ENCODE measurements at regions not wholly inside any gene's neighbourhood (a gene's known extent, or its start where the extent isn't known, plus 50 kb on each side); places are given as distances from the start of the nearest gene placed in this dataset.

DNA sequence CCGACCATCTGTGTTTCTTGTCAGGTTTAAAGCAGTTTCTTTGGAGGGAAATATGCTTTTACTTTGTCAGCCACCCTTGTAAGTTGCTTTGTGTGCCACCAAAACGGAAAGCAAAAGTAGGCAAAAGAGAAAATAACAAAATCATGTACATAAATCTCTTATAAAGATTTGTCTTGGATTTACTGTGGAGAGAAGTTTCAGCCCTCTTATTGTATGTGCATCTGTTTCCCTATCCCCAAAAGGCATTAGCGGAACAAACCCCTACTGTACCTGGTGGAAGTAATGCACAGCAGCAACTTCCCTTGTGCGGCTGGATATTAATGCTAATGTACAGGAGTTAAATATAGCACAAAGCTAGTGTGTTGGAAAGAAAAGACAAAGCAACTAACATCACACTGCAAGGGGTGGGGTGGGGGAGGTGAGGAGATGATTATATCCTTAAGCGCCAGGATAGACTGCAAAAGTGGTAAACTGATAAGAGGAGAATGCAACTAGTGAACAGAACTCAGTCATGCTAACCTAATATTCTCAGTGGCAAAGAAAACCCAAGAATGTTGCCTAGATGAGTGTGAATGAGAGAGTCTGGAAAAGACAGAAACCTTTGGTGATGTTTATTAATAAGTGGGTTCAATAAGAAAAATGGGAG is 396.5 kb upstream of the MEF2C start:
- TF ChIP-seq, protein P1, sequence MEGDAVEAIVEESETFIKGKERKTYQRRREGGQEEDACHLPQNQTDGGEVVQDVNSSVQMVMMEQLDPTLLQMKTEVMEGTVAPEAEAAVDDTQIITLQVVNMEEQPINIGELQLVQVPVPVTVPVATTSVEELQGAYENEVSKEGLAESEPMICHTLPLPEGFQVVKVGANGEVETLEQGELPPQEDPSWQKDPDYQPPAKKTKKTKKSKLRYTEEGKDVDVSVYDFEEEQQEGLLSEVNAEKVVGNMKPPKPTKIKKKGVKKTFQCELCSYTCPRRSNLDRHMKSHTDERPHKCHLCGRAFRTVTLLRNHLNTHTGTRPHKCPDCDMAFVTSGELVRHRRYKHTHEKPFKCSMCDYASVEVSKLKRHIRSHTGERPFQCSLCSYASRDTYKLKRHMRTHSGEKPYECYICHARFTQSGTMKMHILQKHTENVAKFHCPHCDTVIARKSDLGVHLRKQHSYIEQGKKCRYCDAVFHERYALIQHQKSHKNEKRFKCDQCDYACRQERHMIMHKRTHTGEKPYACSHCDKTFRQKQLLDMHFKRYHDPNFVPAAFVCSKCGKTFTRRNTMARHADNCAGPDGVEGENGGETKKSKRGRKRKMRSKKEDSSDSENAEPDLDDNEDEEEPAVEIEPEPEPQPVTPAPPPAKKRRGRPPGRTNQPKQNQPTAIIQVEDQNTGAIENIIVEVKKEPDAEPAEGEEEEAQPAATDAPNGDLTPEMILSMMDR (IDR thresholded peaks at IDR 0.05): no peak
- no peak for TF ChIP-seq POLR2A (IDR thresholded peaks at IDR 0.05)
